Right atrium auricular region (tissue), 2 donors: ENCODE measurements at regions not wholly inside any gene's neighbourhood (a gene's known extent, or its start where the extent isn't known, plus 50 kb on each side); places are given as distances from the start of the nearest gene placed in this dataset.

ENCODE experiments used
- DNase-seq: peaks from one replicate; pipeline ENCODE4 v3.0.0-alpha.2; 2019; ENCODE audit warnings: low spot score
- H3K27ac ChIP-seq, 2 donors: fragments of 200-600 bp; sonication (generic); 1 replicate in 1 of 2; 2 replicates in 1 of 2; pipeline ENCODE4 v1.5.1; 2016 to 2019
- H3K27me3 ChIP-seq, 2 donors: fragments of 200-600 bp; sonication (generic); one replicate each; pipeline versions ENCODE4 v1.5.1 to v1.6.0; 2017 to 2019
- H3K36me3 ChIP-seq: fragments of 200-600 bp; sonication (generic); one replicate; pipeline ENCODE4 v1.5.1; 2016
- H3K4me1 ChIP-seq, 2 donors: fragments of 200-600 bp; sonication (generic); one replicate each; pipeline versions ENCODE4 v1.5.1 to v1.6.0; 2017 to 2019
- H3K4me3 ChIP-seq, 2 donors: fragments of 200-600 bp; sonication (generic); 1 replicate in 1 of 2; 2 replicates in 1 of 2; pipeline ENCODE4 v1.5.1; 2017 to 2019; ENCODE audit warnings: mild to moderate bottlenecking in 1 of 2, moderate library complexity in 1 of 2
- H3K9me3 ChIP-seq, 2 donors: fragments of 200-600 bp; sonication (generic); one replicate each; pipeline ENCODE4 v1.5.1; 2019
- CTCF ChIP-seq, 2 donors: fragments of 200-600 bp; sonication (generic); IDR thresholded peaks; one replicate each; pipeline ENCODE4 v1.5.1; 2019; ENCODE audit warnings: antibody characterized with exemption in 2 of 2

- no peak for DNase-seq
- H3K4me3 ChIP-seq = no peak overlapping the region
- H3K27ac ChIP-seq = no peak overlapping the region
- TF ChIP-seq CTCF (IDR thresholded peaks at IDR 0.05) = no peak
- no peaks in the 10 kb centered on the region for H3K27me3 ChIP-seq
- no peaks in the 10 kb centered on the region for H3K4me1 ChIP-seq
- H3K36me3 ChIP-seq = no peaks in the 10 kb centered on the region
- H3K9me3 ChIP-seq = no peaks in the 10 kb centered on the region
Measured at GRCh38 chr2:19106376-19106775, 252.0 kb downstream of the OSR1 start.

GRCh38 chr2:19104503-19104902, 253.9 kb downstream of the OSR1 start:
- H3K36me3 ChIP-seq = no peaks in the 10 kb centered on the region

GRCh38 chr2:19102696-19103423, 255.6 kb downstream of the OSR1 start:
- H3K4me3 ChIP-seq = no peak overlapping the region
- no peak overlapping the region for H3K27ac ChIP-seq
- H3K4me1 ChIP-seq = no peaks in the 10 kb centered on the region
- TF ChIP-seq CTCF (IDR thresholded peaks at IDR 0.05) = no peak
- H3K9me3 ChIP-seq = no peaks in the 10 kb centered on the region
- no peak for DNase-seq
- no peaks in the 10 kb centered on the region for H3K36me3 ChIP-seq
- H3K27me3 ChIP-seq = no peaks in the 10 kb centered on the region

More at GRCh38 chr2:19104503-19104902, 253.9 kb downstream of the OSR1 start:
- Histone ChIP-seq H3K9me3 (no peaks in the 10 kb centered on the region), H3K4me3 (no peak overlapping the region), H3K27ac (no peak overlapping the region), H3K27me3 (no peaks in the 10 kb centered on the region), H3K4me1 (no peaks in the 10 kb centered on the region)
- TF ChIP-seq CTCF (IDR thresholded peaks at IDR 0.05) = no peak
- DNase-seq = no peak

- no peaks in the 10 kb centered on the region for H3K4me1 ChIP-seq
- no peak overlapping the region for H3K4me3 ChIP-seq
- no peaks in the 10 kb centered on the region for H3K36me3 ChIP-seq
- no peaks in the 10 kb centered on the region for H3K27me3 ChIP-seq
- no peak for DNase-seq
- no peak overlapping the region for H3K27ac ChIP-seq
- H3K9me3 ChIP-seq = no peaks in the 10 kb centered on the region
- no peak for TF ChIP-seq CTCF (IDR thresholded peaks at IDR 0.05)
Measured at GRCh38 chr2:19101968-19102367, 256.5 kb downstream of the OSR1 start.

- Histone ChIP-seq H3K27me3 (no peaks in the 10 kb centered on the region), H3K4me1 (no peaks in the 10 kb centered on the region), H3K27ac (no peak overlapping the region), H3K4me3 (no peak overlapping the region), H3K36me3 (no peaks in the 10 kb centered on the region), H3K9me3 (no peaks in the 10 kb centered on the region)
- no peak for TF ChIP-seq CTCF (IDR thresholded peaks at IDR 0.05)
- DNase-seq = no peak
Measured at GRCh38 chr2:19100570-19100969, 257.9 kb downstream of the OSR1 start.

GRCh38 chr2:19099181-19099580, 259.2 kb downstream of the OSR1 start:
- no peaks in the 10 kb centered on the region for H3K36me3 ChIP-seq
- no peaks in the 10 kb centered on the region for H3K9me3 ChIP-seq
- no peaks in the 10 kb centered on the region for H3K4me1 ChIP-seq
- no peaks in the 10 kb centered on the region for H3K27me3 ChIP-seq
- no peak for DNase-seq
- no peak overlapping the region for H3K27ac ChIP-seq
- H3K4me3 ChIP-seq = no peak overlapping the region
- no peak for TF ChIP-seq CTCF (IDR thresholded peaks at IDR 0.05)
